H1 (cell line): ENCODE measurements at regions not wholly inside any gene's neighbourhood (a gene's known extent, or its start where the extent isn't known, plus 50 kb on each side); places are given as distances from the start of the nearest gene placed in this dataset.

Experiments
- CTCF ChIA-PET: fragments of 300-600 bp; sonication (Branson Sonifier 250); formaldehyde crosslinking; loops from one replicate; lab custom pipeline; 2021; ENCODE audit not compliant: partially characterized antibody; lab: Charles Lee
- POLR2A ChIA-PET: fragments of 300-600 bp; sonication (Branson Sonifier 250); formaldehyde crosslinking; loops from one replicate; lab custom pipeline; 2021; ENCODE audit warnings: inconsistent platforms; ENCODE audit not compliant: partially characterized antibody; lab: Charles Lee
- DNase-seq, 2 experiments: peaks; one replicate each; pipeline versions ENCODE4 v3.0.0 to v3.0.0-alpha.2; 2010 to 2022; ENCODE audit warnings: low spot score in 2 of 2, low read depth in 1 of 2, mixed read lengths in 1 of 2
- FAIRE-seq: peaks from 2 replicates; lab custom pipeline; 2011; peaks lifted over from hg19 to GRCh38; lab: Jason Lieb, UNC
- H2AFZ ChIP-seq: 2 replicates; pipeline ENCODE4 v1.8.1; 2012; ENCODE audit warnings: low read length, inconsistent platforms
- H2AK5ac ChIP-seq: 2 replicates; pipeline ENCODE4 v1.6.1; 2013; ENCODE audit warnings: low read depth, low read length
- H2BK120ac ChIP-seq: replicated peaks from 2 replicates; pipeline ENCODE3; 2013; ENCODE audit warnings: low read depth, low read length, inconsistent platforms
- H2BK12ac ChIP-seq: 2 replicates; pipeline ENCODE4 v1.6.1; 2013; ENCODE audit warnings: low read depth, low read length
- H2BK15ac ChIP-seq: 2 replicates; pipeline ENCODE4 v1.6.1; 2013; ENCODE audit warnings: low read length
- H2BK20ac ChIP-seq: 2 replicates; pipeline ENCODE4 v1.6.1; 2013; ENCODE audit warnings: low read length
- H2BK5ac ChIP-seq: 2 replicates; pipeline ENCODE4 v1.6.1; 2013; ENCODE audit warnings: low read depth, low read length
- H3K14ac ChIP-seq: 2 replicates; pipeline ENCODE4 v1.6.1; 2013; ENCODE audit warnings: inconsistent platforms; ENCODE audit not compliant: insufficient read length
- H3K18ac ChIP-seq: 2 replicates; pipeline ENCODE4 v1.6.1; 2013; ENCODE audit warnings: low read length; ENCODE audit errors: extremely low read depth
- H3K23ac ChIP-seq: 2 replicates; pipeline ENCODE4 v1.6.1; 2013; ENCODE audit warnings: inconsistent platforms; ENCODE audit not compliant: insufficient read length
- H3K23me2 ChIP-seq: 2 replicates; pipeline ENCODE4 v1.6.1; 2013; ENCODE audit warnings: low read depth, low read length
- H3K27ac ChIP-seq: 2 replicates; pipeline ENCODE4 v1.6.1; 2011; ENCODE audit warnings: low read depth, low read length, inconsistent platforms
- H3K27me3 ChIP-seq, 4 experiments: replicated peaks in 1 of 4; 1 replicate in 1 of 4; 2 replicates in 3 of 4; pipeline versions ENCODE4 v1.6.1 to v1.8.1; 2011 to 2013; ENCODE audit warnings: low read length in 3 of 4, mild to moderate bottlenecking in 3 of 4, inconsistent platforms in 2 of 4, mixed read lengths in 2 of 4, moderate library complexity in 1 of 4; ENCODE audit not compliant: control insufficient read depth in 3 of 4, insufficient read depth in 3 of 4; ENCODE audit errors: extremely low read depth in 1 of 4
- H3K36me3 ChIP-seq, 4 experiments: 2 replicates each; pipeline versions ENCODE4 v1.6.1 to v1.8.1; 2011 to 2013; ENCODE audit warnings: mild to moderate bottlenecking in 4 of 4, low read length in 3 of 4, moderate library complexity in 2 of 4, control low read depth in 1 of 4, inconsistent platforms in 1 of 4; ENCODE audit not compliant: insufficient read depth in 4 of 4, control insufficient read depth in 2 of 4
- H3K4ac ChIP-seq: replicated peaks from 2 replicates; pipeline ENCODE3; 2013; ENCODE audit warnings: low read length, low read depth, mixed read lengths, inconsistent platforms; ENCODE audit not compliant: insufficient read length
- H3K4me1 ChIP-seq, 4 experiments: replicated peaks in 1 of 4; 1 replicate in 1 of 4; 2 replicates in 3 of 4; pipeline versions ENCODE4 v1.6.1 to v1.8.1; 2011 to 2013; ENCODE audit warnings: low read length in 3 of 4, inconsistent platforms in 2 of 4, mixed read lengths in 1 of 4; ENCODE audit not compliant: insufficient read depth in 4 of 4, control insufficient read depth in 3 of 4
- H3K4me2 ChIP-seq, 2 experiments: 2 replicates each; pipeline versions ENCODE4 v1.6.1 to v1.8.1; 2011 to 2013; ENCODE audit warnings: low read depth in 2 of 2, low read length in 2 of 2, control low read depth in 1 of 2, inconsistent platforms in 1 of 2, mild to moderate bottlenecking in 1 of 2; ENCODE audit not compliant: insufficient read depth in 1 of 2
- H3K4me3 ChIP-seq, 4 experiments: fragments of 200-600, 300-600 bp in 1 of 4; sonication (generic), shearing (Covaris generic), sonication (Bioruptor Twin) in 1 of 4; 2 replicates each; pipeline versions ENCODE4 v1.5.1 to v1.8.1; 2011 to 2016; ENCODE audit warnings: low read length in 4 of 4, low read depth in 3 of 4, control low read depth in 2 of 4, inconsistent platforms in 2 of 4, mild to moderate bottlenecking in 2 of 4, mixed read lengths in 1 of 4, moderate library complexity in 1 of 4; ENCODE audit not compliant: insufficient read depth in 2 of 4; ENCODE audit errors: extremely low read depth in 1 of 4
- H3K56ac ChIP-seq: replicated peaks from 2 replicates; pipeline ENCODE3; 2013; ENCODE audit warnings: low read depth, mild to moderate bottlenecking, mixed read lengths, low read length, inconsistent platforms; ENCODE audit not compliant: insufficient read length
- H3K79me1 ChIP-seq: 2 replicates; pipeline ENCODE4 v1.6.1; 2013; ENCODE audit warnings: low read depth, low read length, control low read depth
- H3K79me2 ChIP-seq, 2 experiments: 2 replicates each; pipeline versions ENCODE4 v1.6.1 to v1.8.1; 2012 to 2013; ENCODE audit warnings: low read length in 2 of 2, mild to moderate bottlenecking in 2 of 2, inconsistent platforms in 1 of 2; ENCODE audit not compliant: insufficient read depth in 2 of 2, control insufficient read depth in 1 of 2
- H3K9ac ChIP-seq, 4 experiments: replicated peaks in 1 of 4; 1 replicate in 1 of 4; 2 replicates in 3 of 4; pipeline versions ENCODE4 v1.6.1 to v1.8.1; 2011 to 2013; ENCODE audit warnings: low read depth in 3 of 4, low read length in 3 of 4, control low read depth in 2 of 4, mild to moderate bottlenecking in 2 of 4, moderate library complexity in 2 of 4, inconsistent platforms in 1 of 4; ENCODE audit errors: extremely low read depth in 1 of 4
- H3K9me3 ChIP-seq, 2 experiments: 2 replicates each; pipeline versions ENCODE4 v1.6.1 to v1.8.1; 2012 to 2013; ENCODE audit warnings: mild to moderate bottlenecking in 2 of 2, moderate library complexity in 2 of 2, control low read depth in 1 of 2, inconsistent platforms in 1 of 2, low read depth in 1 of 2, low read length in 1 of 2, mixed read lengths in 1 of 2; ENCODE audit not compliant: insufficient read depth in 2 of 2
- H4K20me1 ChIP-seq, 2 experiments: replicated peaks in 1 of 2; 2 replicates each; pipeline versions ENCODE3 to v1.8.1; 2011 to 2013; ENCODE audit warnings: inconsistent platforms in 2 of 2, low read length in 2 of 2, mild to moderate bottlenecking in 1 of 2; ENCODE audit not compliant: insufficient read depth in 2 of 2, control insufficient read depth in 1 of 2
- H4K5ac ChIP-seq: 2 replicates; pipeline ENCODE4 v1.6.1; 2013; ENCODE audit warnings: low read length, low read depth, mixed read lengths, inconsistent platforms; ENCODE audit not compliant: insufficient read length
- H4K8ac ChIP-seq: 2 replicates; pipeline ENCODE4 v1.8.0; 2013; ENCODE audit warnings: mild to moderate bottlenecking, moderate library complexity, low read length, inconsistent platforms; ENCODE audit not compliant: insufficient read depth; ENCODE audit errors: extremely low read depth
- H4K91ac ChIP-seq: replicated peaks from 2 replicates; pipeline ENCODE3; 2013; ENCODE audit warnings: low read length, mixed read lengths, inconsistent platforms; ENCODE audit not compliant: insufficient read length
- CHD2 ChIP-seq: IDR thresholded peaks from 2 replicates; pipeline ENCODE4 v1.6.1; 2012; ENCODE audit warnings: low read length, improper control_type of control experiment
- EGR1 ChIP-seq: IDR thresholded peaks from 2 replicates; pipeline ENCODE4 v1.6.1; 2011; ENCODE audit warnings: low read depth, low read length, borderline replicate concordance
- FOSL1 ChIP-seq: IDR thresholded peaks from 2 replicates; pipeline ENCODE4 v1.6.1; 2011; ENCODE audit warnings: mild to moderate bottlenecking, low read depth, low read length, moderate library complexity; ENCODE audit not compliant: insufficient read depth
- GTF2F1 ChIP-seq: IDR thresholded peaks from 2 replicates; pipeline ENCODE4 v1.6.1; 2012; ENCODE audit warnings: low read depth, low read length, improper control_type of control experiment, borderline replicate concordance
- HDAC2 ChIP-seq, 2 experiments: fragments of 300-600 bp in 1 of 2; sonication (generic) in 1 of 2; IDR thresholded peaks; 2 replicates each; pipeline ENCODE4 v1.6.1; 2011 to 2012; ENCODE audit warnings: low read depth in 2 of 2, low read length in 2 of 2, mild to moderate bottlenecking in 2 of 2, moderate library complexity in 2 of 2, borderline replicate concordance in 1 of 2, inconsistent platforms in 1 of 2
- HDAC6 ChIP-seq: IDR thresholded peaks from one replicate; pipeline ENCODE4 v1.7.1; 2012; ENCODE audit warnings: low read depth, mild to moderate bottlenecking, inconsistent platforms, low read length, moderate library complexity
- KDM1A ChIP-seq: fragments of 200-600, 300-600 bp; sonication (generic); IDR thresholded peaks from 2 replicates; pipeline ENCODE4 v1.7.1; 2016; ENCODE audit warnings: mild to moderate bottlenecking, low read length, borderline replicate concordance
- PHF8 ChIP-seq: fragments of 200-600 bp; sonication (generic); conservative IDR thresholded peaks from 2 replicates; pipeline ENCODE4 v1.7.1; 2012; ENCODE audit warnings: low read depth, mild to moderate bottlenecking, inconsistent platforms, low read length, moderate library complexity
- RBBP5 ChIP-seq: IDR thresholded peaks from 2 replicates; pipeline ENCODE4 v1.7.1; 2012; ENCODE audit warnings: low read depth, mild to moderate bottlenecking, inconsistent platforms, low read length, moderate library complexity, borderline replicate concordance
- SIN3A ChIP-seq, 2 experiments: IDR thresholded peaks in 1 of 2; conservative IDR thresholded peaks in 1 of 2; 2 replicates each; pipeline ENCODE4 v1.6.1; 2011 to 2012; ENCODE audit warnings: low read length in 2 of 2, improper control_type of control experiment in 1 of 2, low read depth in 1 of 2, mild to moderate bottlenecking in 1 of 2
- SRF ChIP-seq: IDR thresholded peaks from 2 replicates; pipeline ENCODE4 v1.6.1; 2011; ENCODE audit warnings: mild to moderate bottlenecking, low read depth, low read length, moderate library complexity
- TAF7 ChIP-seq: optimal IDR thresholded peaks from 2 replicates; pipeline ENCODE3; 2011; ENCODE audit warnings: low read depth, mild to moderate bottlenecking, inconsistent platforms, low read length, moderate library complexity, borderline replicate concordance
- ZNF274 ChIP-seq: IDR thresholded peaks from 2 replicates; pipeline ENCODE4 v1.7.0; 2012; ENCODE audit warnings: low read length, borderline replicate concordance; ENCODE audit errors: extremely low read depth
- WGBS, 2 experiments: shearing (Covaris generic) in 1 of 2; methylation state at CpG; one replicate each; pipeline versions ENCODE4 v1.1.6 to v1.1.7; 2013 to 2015; ENCODE audit warnings: low lambda C conversion rate in 2 of 2, mixed read lengths in 2 of 2, inconsistent platforms in 1 of 2, low coverage in 1 of 2, missing lambda C conversion rate in 1 of 2; ENCODE audit not compliant: insufficient replicate concordance in 2 of 2, insufficient coverage in 1 of 2, insufficient read length in 1 of 2; ENCODE audit errors: extremely low coverage in 1 of 2, missing lambda C conversion rate in 1 of 2; 5-methylcytosine and 5-hydroxymethylcytosine counted together
- TF ChIP-seq, protein P1 (sequence below): IDR thresholded peaks from 2 replicates; pipeline ENCODE4 v1.6.1; 2012; ENCODE audit warnings: inconsistent platforms

DNA sequence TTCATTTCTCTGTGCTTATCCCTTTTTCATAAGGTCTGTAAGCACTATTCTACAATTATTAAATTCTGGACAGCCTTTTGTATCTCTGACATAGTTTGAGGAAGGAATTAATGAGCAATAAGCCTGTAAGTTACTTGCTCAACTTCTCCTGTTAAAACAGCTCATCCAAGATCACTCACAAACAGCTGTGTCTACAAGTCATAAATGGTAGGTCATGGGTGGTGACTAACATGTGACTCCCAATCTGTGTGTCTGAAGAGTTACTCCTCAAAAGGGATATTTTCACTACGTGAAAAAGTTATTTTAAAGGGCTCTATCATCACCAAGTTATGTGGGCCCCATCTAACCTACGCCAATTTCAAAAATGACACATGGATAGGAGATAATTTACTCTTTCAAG, 145.2 kb upstream of the CBLB start:
- FAIRE-seq (no peak), DNase-seq (no peak)
- Histone ChIP-seq H3K14ac (no peak overlapping the region), H3K79me2 (no peaks in the 10 kb centered on the region), H3K18ac (no peak overlapping the region), H3K27ac (no peak overlapping the region), H3K56ac (no peak overlapping the region), H3K36me3 (no peaks in the 10 kb centered on the region), H2BK5ac (no peak overlapping the region), H3K9me3 (no peaks in the 10 kb centered on the region), H4K8ac (no peak overlapping the region), H2AFZ (no peak overlapping the region), H3K4ac (no peak overlapping the region), H2BK120ac (no peak overlapping the region), H3K79me1 (no peaks in the 10 kb centered on the region), H3K23me2 (no peaks in the 10 kb centered on the region), H3K4me3 (no peak overlapping the region), H4K91ac (no peak overlapping the region), H3K23ac (no peak overlapping the region), H4K5ac (no peak overlapping the region), H3K9ac (no peak overlapping the region), H3K4me2 (no peak overlapping the region), H2AK5ac (no peak overlapping the region), H2BK12ac (no peak overlapping the region), H2BK20ac (no peak overlapping the region), H2BK15ac (no peak overlapping the region), H3K4me1 (no peaks in the 10 kb centered on the region), H3K27me3 (no peaks in the 10 kb centered on the region), H4K20me1 (no peaks in the 10 kb centered on the region)
- WGBS, 2 experiments: 86% methylated on average over 2 of the region's 2 CpGs; no CpG with 5 or more reads in 1 of the 2 experiments
- CTCF ChIA-PET: no interaction called here
- no peak for TF ChIP-seq KDM1A
- TF ChIP-seq SRF: no peak
- TF ChIP-seq GTF2F1: no peak
- no peak for TF ChIP-seq SIN3A (conservative IDR thresholded peaks at IDR 0.05 in 1 of 2, IDR thresholded peaks at IDR 0.05 in 1 of 2; ENCODE audit: low read depth in 1 of 2, low read length in 2 of 2)
- no peak for TF ChIP-seq ZNF274
- TF ChIP-seq EGR1: no peak
- TF ChIP-seq HDAC2 (IDR thresholded peaks at IDR 0.05; ENCODE audit: borderline replicate concordance in 1 of 2, low read depth in 2 of 2, low read length in 2 of 2): no peak
- no peak for TF ChIP-seq PHF8
- no peak for TF ChIP-seq HDAC6
- TF ChIP-seq FOSL1: no peak
- TF ChIP-seq TAF7: no peak
- no peak for TF ChIP-seq CHD2
- TF ChIP-seq, protein P1, sequence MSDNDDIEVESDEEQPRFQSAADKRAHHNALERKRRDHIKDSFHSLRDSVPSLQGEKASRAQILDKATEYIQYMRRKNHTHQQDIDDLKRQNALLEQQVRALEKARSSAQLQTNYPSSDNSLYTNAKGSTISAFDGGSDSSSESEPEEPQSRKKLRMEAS: no peak
- no peak for TF ChIP-seq RBBP5
- POLR2A ChIA-PET: interaction anchor here (1.0 kb wide), 1 partner anchor 9 kb away, joined by 3 read pairs; no protein-coding TSS in a partner anchor
